Prostate gland (tissue), 2 donors: ENCODE measurements at regions not wholly inside any gene's neighbourhood (a gene's known extent, or its start where the extent isn't known, plus 50 kb on each side); places are given as distances from the start of the nearest gene placed in this dataset.
"Not testable (repeated sequence)": the region's sequence is repeated elsewhere in the genome, so short reads cannot be mapped to it uniquely, and the experiment has no call there.

ENCODE experiments used
- CTCF ChIP-seq, 4 experiments: fragments of 200-600 bp in 2 of 4; fragments of 450-650 bp in 2 of 4; sonication (generic) in 2 of 4; IDR thresholded peaks; 1 replicate in 3 of 4; 2 replicates in 1 of 4; pipeline ENCODE4 v1.5.1; 2016 to 2019; ENCODE audit warnings: antibody characterized with exemption in 4 of 4, mild to moderate bottlenecking in 2 of 4, moderate library complexity in 2 of 4
- POLR2A ChIP-seq: fragments of 450-650 bp; IDR thresholded peaks from one replicate; pipeline ENCODE4 v1.6.1; 2016; ENCODE audit warnings: antibody characterized with exemption, mild to moderate bottlenecking
- POLR2AphosphoS5 ChIP-seq: sonication (generic); formaldehyde crosslinking; IDR thresholded peaks from one replicate; pipeline ENCODE4 v1.6.1; 2017; ENCODE audit warnings: antibody characterized with exemption

- TF ChIP-seq POLR2A; POLR2AphosphoS5; CTCF (IDR thresholded peaks at IDR 0.05): not testable (repeated sequence)
Observed at GRCh38 chr2:111365986-111366640, 245.4 kb downstream of the BCL2L11 start.
